Keratinocyte (primary cell): ENCODE measurements at regions not wholly inside any gene's neighbourhood (a gene's known extent, or its start where the extent isn't known, plus 50 kb on each side); places are given as distances from the start of the nearest gene placed in this dataset.

ENCODE experiments used
- EZH2 ChIP-seq: IDR thresholded peaks from one replicate; pipeline ENCODE4 v1.6.1; 2012; ENCODE audit warnings: inconsistent platforms, mild to moderate bottlenecking, low read length, moderate library complexity
- TF ChIP-seq, protein P1 (sequence below), 3 experiments: IDR thresholded peaks in 1 of 3; conservative IDR thresholded peaks in 1 of 3; optimal IDR thresholded peaks in 1 of 3; 2 replicates in 2 of 3; 3 replicates in 1 of 3; pipeline versions ENCODE3 to v1.5.1; 2011; ENCODE audit warnings: low read length in 3 of 3, mild to moderate bottlenecking in 3 of 3, moderate library complexity in 2 of 3, control low read depth in 1 of 3, inconsistent platforms in 1 of 3; ENCODE audit not compliant: insufficient read depth in 2 of 3; ENCODE audit errors: extremely low read depth in 1 of 3

- TF ChIP-seq, protein P1, sequence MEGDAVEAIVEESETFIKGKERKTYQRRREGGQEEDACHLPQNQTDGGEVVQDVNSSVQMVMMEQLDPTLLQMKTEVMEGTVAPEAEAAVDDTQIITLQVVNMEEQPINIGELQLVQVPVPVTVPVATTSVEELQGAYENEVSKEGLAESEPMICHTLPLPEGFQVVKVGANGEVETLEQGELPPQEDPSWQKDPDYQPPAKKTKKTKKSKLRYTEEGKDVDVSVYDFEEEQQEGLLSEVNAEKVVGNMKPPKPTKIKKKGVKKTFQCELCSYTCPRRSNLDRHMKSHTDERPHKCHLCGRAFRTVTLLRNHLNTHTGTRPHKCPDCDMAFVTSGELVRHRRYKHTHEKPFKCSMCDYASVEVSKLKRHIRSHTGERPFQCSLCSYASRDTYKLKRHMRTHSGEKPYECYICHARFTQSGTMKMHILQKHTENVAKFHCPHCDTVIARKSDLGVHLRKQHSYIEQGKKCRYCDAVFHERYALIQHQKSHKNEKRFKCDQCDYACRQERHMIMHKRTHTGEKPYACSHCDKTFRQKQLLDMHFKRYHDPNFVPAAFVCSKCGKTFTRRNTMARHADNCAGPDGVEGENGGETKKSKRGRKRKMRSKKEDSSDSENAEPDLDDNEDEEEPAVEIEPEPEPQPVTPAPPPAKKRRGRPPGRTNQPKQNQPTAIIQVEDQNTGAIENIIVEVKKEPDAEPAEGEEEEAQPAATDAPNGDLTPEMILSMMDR (optimal IDR thresholded peaks at IDR 0.05 in 1 of 3, IDR thresholded peaks at IDR 0.05 in 1 of 3, conservative IDR thresholded peaks at IDR 0.05 in 1 of 3; ENCODE audit: extremely low read depth in 1 of 3, insufficient read depth in 2 of 3, low read length in 3 of 3), result peak in 1 of 3 experiments; percentile 1
- no peak for TF ChIP-seq EZH2
These were observed 215.3 kb upstream of the CDH19 start for GRCh38 chr18:66819235-66819634.
